Endothelial cell (in vitro differentiated cells): ENCODE measurements at regions not wholly inside any gene's neighbourhood (a gene's known extent, or its start where the extent isn't known, plus 50 kb on each side); places are given as distances from the start of the nearest gene placed in this dataset.

Experiments
- DNase-seq: peaks from one replicate; pipeline ENCODE4 v3.0.0; 2021; ENCODE audit warnings: low spot score
- H3K27ac Mint-ChIP-seq: one replicate; pipeline ENCODE4 v1.8.0; 2021; ENCODE audit warnings: mixed read lengths, inconsistent platforms; ENCODE audit not compliant: unreplicated experiment
- H3K27me3 Mint-ChIP-seq: one replicate; pipeline ENCODE4 v1.8.0; 2021; ENCODE audit warnings: mild to moderate bottlenecking, moderate library complexity, mixed read lengths, inconsistent platforms; ENCODE audit not compliant: unreplicated experiment
- H3K36me3 Mint-ChIP-seq: one replicate; pipeline ENCODE4 v1.8.0; 2021; ENCODE audit warnings: mild to moderate bottlenecking, low read depth, mixed read lengths, inconsistent platforms; ENCODE audit not compliant: unreplicated experiment
- H3K4me1 Mint-ChIP-seq: one replicate; pipeline ENCODE4 v1.8.0; 2021; ENCODE audit warnings: mild to moderate bottlenecking, mixed read lengths, inconsistent platforms; ENCODE audit not compliant: unreplicated experiment
- H3K4me3 Mint-ChIP-seq: one replicate; pipeline ENCODE4 v1.8.0; 2021; ENCODE audit warnings: mild to moderate bottlenecking, mixed read lengths, inconsistent platforms; ENCODE audit not compliant: unreplicated experiment
- H3K9me3 Mint-ChIP-seq: one replicate; pipeline ENCODE4 v1.8.0; 2021; ENCODE audit warnings: mixed read lengths, inconsistent platforms; ENCODE audit not compliant: unreplicated experiment
- TF ChIP-seq, protein P1 (sequence below): fragments of 200-600 bp; sonication (generic); IDR thresholded peaks from one replicate; pipeline ENCODE4 v1.5.0; 2021; ENCODE audit warnings: antibody characterized with exemption; ENCODE audit not compliant: unreplicated experiment

DNA sequence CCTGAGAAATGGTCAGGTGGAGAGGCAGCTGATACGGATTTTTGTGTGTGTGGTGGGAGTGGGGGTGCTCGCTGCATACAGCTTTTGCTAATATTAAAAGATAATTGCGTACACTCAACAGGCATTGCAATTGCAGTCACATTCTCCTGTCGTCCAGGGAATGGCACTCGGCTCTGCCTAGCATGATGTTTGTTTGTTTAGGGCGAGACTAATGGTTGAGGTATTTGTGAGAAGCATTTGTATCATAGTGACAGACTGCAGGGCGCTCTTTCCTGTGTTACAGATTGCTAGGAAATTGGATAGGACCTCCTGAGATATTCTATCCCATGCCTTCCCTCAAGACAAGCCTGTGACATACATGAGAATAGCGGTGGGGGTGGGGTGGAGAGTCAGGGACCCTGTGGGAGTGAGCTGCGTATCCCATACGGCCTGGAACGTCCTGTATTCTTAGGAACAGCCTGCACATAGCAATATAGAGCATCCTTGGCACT is 207.4 kb downstream of the SOX4 start:
- no peaks in the 10 kb centered on the region for H3K9me3 Mint-ChIP-seq
- no peak for DNase-seq
- TF ChIP-seq, protein P1, sequence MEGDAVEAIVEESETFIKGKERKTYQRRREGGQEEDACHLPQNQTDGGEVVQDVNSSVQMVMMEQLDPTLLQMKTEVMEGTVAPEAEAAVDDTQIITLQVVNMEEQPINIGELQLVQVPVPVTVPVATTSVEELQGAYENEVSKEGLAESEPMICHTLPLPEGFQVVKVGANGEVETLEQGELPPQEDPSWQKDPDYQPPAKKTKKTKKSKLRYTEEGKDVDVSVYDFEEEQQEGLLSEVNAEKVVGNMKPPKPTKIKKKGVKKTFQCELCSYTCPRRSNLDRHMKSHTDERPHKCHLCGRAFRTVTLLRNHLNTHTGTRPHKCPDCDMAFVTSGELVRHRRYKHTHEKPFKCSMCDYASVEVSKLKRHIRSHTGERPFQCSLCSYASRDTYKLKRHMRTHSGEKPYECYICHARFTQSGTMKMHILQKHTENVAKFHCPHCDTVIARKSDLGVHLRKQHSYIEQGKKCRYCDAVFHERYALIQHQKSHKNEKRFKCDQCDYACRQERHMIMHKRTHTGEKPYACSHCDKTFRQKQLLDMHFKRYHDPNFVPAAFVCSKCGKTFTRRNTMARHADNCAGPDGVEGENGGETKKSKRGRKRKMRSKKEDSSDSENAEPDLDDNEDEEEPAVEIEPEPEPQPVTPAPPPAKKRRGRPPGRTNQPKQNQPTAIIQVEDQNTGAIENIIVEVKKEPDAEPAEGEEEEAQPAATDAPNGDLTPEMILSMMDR: no peak
- H3K4me3 Mint-ChIP-seq: no peak overlapping the region
- peak overlapping the region; percentile 45 for H3K27ac Mint-ChIP-seq
- peaks cover 19% of the 10 kb centered on the region for H3K4me1 Mint-ChIP-seq
- H3K36me3 Mint-ChIP-seq: peaks cover 17% of the 10 kb centered on the region
- peaks cover 7% of the 10 kb centered on the region for H3K27me3 Mint-ChIP-seq

DNA sequence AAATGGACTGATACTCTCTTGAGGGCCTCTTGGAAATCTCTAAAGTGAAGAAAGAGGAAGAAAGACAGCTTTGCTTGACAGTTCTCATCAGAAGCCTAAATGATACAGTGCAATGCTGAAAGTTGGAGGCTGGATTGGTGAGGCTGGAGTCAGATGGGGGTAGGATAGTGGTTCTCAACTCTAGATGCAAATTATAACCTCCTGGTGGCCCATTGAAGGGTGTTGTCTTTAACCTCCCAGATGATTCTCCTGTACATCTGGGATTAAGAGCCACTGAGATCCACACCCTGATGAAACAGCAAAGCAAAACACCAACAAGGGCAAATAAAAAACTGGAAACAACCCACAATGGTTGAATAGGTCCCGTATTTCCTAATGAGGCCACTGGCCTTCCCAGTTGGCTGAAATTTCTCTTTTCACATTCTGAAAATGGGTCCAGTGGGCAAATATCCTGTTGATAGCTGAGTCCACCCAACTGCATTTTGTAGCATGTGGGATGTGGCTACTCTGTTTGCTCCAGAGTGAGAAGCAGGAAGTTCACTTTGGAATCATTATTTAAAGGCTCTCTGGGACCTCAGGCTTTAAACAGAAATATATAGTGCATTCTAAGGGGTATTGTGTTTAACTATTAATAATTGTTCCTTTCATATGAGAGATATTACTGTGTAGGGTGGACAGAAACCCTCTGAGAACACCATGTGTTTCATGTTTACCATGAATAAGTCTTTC is 208.1 kb downstream of the SOX4 start:
- Mint-ChIP-seq H3K4me1 (peaks cover 19% of the 10 kb centered on the region), H3K27me3 (peaks cover 7% of the 10 kb centered on the region), H3K27ac (no peak overlapping the region), H3K36me3 (peaks cover 15% of the 10 kb centered on the region), H3K9me3 (no peaks in the 10 kb centered on the region), H3K4me3 (no peak overlapping the region)
- DNase-seq: no peak
- TF ChIP-seq, protein P1: no peak

DNA sequence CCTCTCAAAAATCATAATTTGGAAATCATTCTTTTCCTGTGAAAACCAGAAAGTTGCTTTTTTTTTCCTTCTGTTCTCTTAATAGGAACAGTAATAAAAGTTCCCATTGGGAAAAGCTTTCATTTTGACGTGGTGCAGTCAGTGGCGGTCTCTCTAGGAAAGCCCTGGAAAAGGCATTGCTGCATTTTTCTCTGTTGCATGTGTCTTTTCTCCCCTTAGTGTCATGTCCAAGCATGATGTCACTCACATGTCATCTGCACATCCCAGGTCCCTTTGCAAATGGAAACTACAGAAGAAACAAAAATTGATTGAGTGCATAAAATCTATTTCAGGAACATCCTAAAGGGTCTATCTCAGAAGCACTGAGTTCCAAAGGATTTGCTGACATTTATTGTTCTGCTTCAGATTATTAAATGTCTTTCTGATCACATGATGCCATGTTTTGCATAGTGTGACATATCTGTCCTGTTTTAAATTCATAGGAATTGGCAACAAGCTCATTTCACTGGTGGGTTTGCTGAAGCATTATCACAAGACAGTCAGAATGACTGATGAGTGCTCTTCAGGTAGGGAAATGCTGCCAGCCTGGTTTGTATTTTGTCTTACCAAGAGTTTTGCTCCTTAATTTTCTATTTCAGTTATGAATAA is 208.7 kb downstream of the SOX4 start:
- TF ChIP-seq, protein P1: no peak
- Mint-ChIP-seq H3K4me1 (peaks cover 19% of the 10 kb centered on the region), H3K9me3 (no peaks in the 10 kb centered on the region), H3K27ac (no peak overlapping the region), H3K36me3 (peaks cover 15% of the 10 kb centered on the region), H3K27me3 (peaks cover 7% of the 10 kb centered on the region), H3K4me3 (no peak overlapping the region)
- DNase-seq: no peak

DNA sequence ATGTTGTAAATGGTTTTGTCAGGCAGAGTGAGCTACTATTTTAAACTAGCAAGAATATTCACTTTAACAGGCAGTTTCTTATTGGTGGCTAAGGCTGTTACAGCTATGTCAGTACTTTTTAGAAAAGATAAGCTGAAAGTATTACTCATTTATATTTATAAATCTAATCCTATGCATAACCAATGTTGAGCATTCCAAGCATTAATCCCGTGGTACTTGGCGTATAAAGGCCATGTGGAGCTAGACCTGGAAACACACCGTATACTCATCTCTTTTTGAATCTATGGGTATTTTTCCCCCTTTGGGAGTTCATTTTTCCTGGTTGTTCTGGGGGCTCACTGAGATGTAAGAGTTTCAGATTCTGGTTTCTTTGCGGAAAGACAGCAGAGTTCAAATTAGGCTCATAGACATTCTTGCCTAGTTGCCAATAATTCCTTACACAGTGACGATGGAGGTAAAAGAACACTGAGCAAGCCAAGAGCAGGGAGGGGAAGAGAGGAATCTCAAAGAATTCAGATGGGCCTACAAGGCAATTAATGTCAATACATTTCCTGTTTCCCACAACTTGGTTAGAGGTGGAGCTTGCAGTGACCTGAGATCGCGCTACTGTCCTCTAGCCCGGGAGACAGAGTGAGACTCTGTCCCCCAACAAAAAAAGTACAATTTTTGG is 211.5 kb downstream of the SOX4 start:
- Mint-ChIP-seq H3K27ac (no peak overlapping the region), H3K36me3 (peaks cover 13% of the 10 kb centered on the region), H3K9me3 (no peaks in the 10 kb centered on the region), H3K4me1 (peaks cover 36% of the 10 kb centered on the region), H3K4me3 (no peak overlapping the region), H3K27me3 (peaks cover 1% of the 10 kb centered on the region)
- TF ChIP-seq, protein P1: no peak
- no peak for DNase-seq
